IPS-18a (cell line): ENCODE measurements at regions not wholly inside any gene's neighbourhood (a gene's known extent, or its start where the extent isn't known, plus 50 kb on each side); places are given as distances from the start of the nearest gene placed in this dataset.

Experiments
- H3K27ac ChIP-seq: one replicate; pipeline ENCODE4 v1.5.1; 2013; ENCODE audit warnings: low read length
- H3K27me3 ChIP-seq: one replicate; pipeline ENCODE4 v1.6.1; 2013; ENCODE audit warnings: mild to moderate bottlenecking, low read length; ENCODE audit not compliant: control insufficient read depth, insufficient read depth
- H3K36me3 ChIP-seq: one replicate; pipeline ENCODE4 v1.6.1; 2013; ENCODE audit warnings: low read depth, low read length; ENCODE audit not compliant: control insufficient read depth
- H3K4me1 ChIP-seq: one replicate; pipeline ENCODE4 v1.6.1; 2013; ENCODE audit warnings: low read depth, low read length; ENCODE audit not compliant: control insufficient read depth
- H3K4me3 ChIP-seq: one replicate; pipeline ENCODE4 v1.5.1; 2013; ENCODE audit warnings: low read length
- H3K9ac ChIP-seq: one replicate; pipeline ENCODE4 v1.6.1; 2013; ENCODE audit warnings: mild to moderate bottlenecking, low read length, moderate library complexity
- H3K9me3 ChIP-seq: one replicate; pipeline ENCODE4 v1.6.1; 2013; ENCODE audit warnings: low read depth, low read length; ENCODE audit not compliant: control insufficient read depth

DNA sequence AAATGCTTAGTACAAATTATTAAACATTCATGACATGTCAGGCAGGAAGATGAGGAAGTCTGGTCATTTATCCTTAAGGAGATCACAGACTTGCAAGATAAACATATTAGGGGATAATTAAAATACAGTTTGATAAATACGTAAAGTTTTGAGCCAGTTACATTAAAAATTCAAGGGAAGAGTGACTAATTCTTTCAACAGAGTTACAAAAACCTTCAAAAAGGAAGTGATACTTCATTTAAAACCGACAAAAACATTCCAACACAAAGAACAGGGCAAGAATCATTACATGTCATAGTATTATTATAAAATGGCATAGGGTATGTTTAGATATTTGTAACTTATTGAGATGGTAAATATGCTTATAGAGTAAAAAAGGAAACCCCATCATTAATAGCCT lies 636.0 kb downstream of the NR4A2 start:
- H3K4me1 ChIP-seq = no peaks in the 10 kb centered on the region
- no peaks in the 10 kb centered on the region for H3K9me3 ChIP-seq
- H3K4me3 ChIP-seq = no peak overlapping the region
- no peaks in the 10 kb centered on the region for H3K36me3 ChIP-seq
- no peaks in the 10 kb centered on the region for H3K27me3 ChIP-seq
- H3K9ac ChIP-seq = no peak overlapping the region
- H3K27ac ChIP-seq = no peak overlapping the region

DNA sequence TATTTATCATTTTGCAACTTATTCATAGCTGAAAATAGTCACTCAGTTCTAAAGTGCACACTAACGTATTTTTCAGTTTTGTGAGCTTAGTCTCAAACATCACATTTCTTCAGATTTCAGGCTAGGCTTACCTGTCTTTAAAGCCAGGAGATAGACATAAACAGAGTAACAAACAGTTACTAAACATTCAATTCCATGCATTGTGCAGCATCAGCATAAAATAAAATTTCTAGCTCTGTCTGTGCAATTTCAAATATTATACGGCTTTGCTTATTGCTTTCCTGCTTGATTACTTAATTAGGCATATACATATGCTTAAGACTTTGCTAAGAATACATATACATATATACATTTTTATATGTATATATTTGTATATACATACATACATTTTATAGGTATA lies 637.0 kb downstream of the NR4A2 start:
- Histone ChIP-seq H3K36me3 (no peaks in the 10 kb centered on the region), H3K27ac (no peak overlapping the region), H3K27me3 (no peaks in the 10 kb centered on the region), H3K9me3 (no peaks in the 10 kb centered on the region), H3K9ac (no peak overlapping the region), H3K4me1 (no peaks in the 10 kb centered on the region), H3K4me3 (no peak overlapping the region)

DNA sequence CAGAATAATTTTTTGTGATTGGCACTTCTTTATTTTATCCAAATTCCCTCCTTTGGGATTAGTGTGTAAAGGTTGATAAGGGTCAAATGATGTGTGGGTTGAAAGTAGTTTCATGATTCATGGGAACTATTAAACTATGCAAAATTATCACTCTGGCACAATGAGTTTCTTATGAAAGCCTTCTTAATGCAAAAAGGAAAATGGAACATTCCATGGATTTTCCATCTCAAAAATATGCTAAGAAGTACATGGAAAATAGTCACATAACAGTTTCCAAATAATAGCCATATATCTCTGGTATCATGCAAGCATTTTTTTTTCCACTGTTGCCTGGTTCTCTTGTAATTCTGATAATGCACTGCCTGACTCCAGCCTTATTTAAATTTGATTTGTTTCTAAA lies 639.7 kb downstream of the NR4A2 start:
- no peaks in the 10 kb centered on the region for H3K9me3 ChIP-seq
- H3K36me3 ChIP-seq = no peaks in the 10 kb centered on the region
- H3K4me3 ChIP-seq = no peak overlapping the region
- H3K27ac ChIP-seq = no peak overlapping the region
- H3K4me1 ChIP-seq = no peaks in the 10 kb centered on the region
- no peak overlapping the region for H3K9ac ChIP-seq
- H3K27me3 ChIP-seq = no peaks in the 10 kb centered on the region

DNA sequence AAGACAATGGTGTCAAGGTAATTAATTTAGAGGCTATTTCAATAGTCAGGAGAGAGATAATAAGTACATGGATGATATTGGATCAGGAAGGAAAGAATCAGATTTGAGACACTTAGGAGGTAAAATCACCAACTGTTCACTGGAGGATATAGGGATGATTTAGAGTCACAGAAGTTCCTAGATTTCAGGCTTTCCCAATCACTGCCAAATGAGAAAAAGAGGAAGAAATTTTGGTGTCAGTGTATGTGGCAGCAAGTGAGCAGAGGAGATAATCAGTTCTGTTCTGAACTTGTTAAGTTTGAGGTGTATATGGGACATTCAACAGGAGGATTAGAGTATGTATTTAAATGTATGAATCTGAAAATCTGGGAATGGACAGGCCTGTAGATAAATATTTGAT lies 640.4 kb downstream of the NR4A2 start:
- H3K4me3 ChIP-seq = no peak overlapping the region
- H3K27ac ChIP-seq = no peak overlapping the region

DNA sequence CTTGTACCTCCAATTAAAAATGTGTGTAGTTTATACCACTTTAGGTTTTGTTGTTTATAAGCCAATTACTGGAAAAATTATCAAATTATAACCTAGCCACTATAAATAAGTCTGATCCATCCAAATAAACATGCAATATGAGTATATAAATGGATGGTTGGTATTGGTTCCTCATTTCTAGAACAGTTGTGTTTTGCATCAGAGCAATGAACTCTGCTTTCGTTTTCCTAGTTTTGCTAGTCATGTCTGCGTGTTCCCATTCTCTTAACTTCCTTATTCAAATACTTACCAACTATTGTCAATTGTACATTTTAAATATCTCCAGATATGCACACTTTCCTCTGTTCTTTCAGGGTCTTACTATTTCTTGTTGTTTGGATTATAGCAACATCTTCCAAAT lies 641.7 kb downstream of the NR4A2 start:
- no peak overlapping the region for H3K27ac ChIP-seq
- H3K36me3 ChIP-seq = no peaks in the 10 kb centered on the region
- H3K9ac ChIP-seq = no peak overlapping the region
- H3K27me3 ChIP-seq = no peaks in the 10 kb centered on the region
- no peaks in the 10 kb centered on the region for H3K9me3 ChIP-seq
- no peaks in the 10 kb centered on the region for H3K4me1 ChIP-seq
- no peak overlapping the region for H3K4me3 ChIP-seq

More for the DNA sequence above, 640.4 kb downstream of the NR4A2 start:
- no peak overlapping the region for H3K9ac ChIP-seq
- no peaks in the 10 kb centered on the region for H3K9me3 ChIP-seq
- H3K27me3 ChIP-seq = no peaks in the 10 kb centered on the region
- no peaks in the 10 kb centered on the region for H3K4me1 ChIP-seq
- H3K36me3 ChIP-seq = no peaks in the 10 kb centered on the region

DNA sequence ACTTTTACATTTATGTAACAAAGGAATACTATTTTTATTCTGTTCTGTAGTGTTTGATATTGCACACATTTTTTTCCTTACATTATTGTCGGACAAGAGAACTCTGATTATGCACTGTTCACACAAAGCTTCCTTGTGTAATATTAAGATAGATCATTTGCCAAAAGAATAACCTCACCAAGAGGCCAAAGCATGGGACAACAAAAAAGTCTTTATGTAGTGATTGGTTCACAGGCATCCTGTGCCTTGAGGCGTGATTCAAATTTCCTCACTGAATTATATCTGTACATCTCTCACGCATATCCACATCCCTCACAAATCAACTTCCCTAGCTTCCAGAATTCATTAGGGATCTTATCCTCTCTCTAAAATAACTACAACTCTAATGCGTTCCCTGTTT lies 642.7 kb downstream of the NR4A2 start:
- Histone ChIP-seq H3K36me3 (no peaks in the 10 kb centered on the region), H3K9ac (no peak overlapping the region), H3K27ac (no peak overlapping the region), H3K4me3 (no peak overlapping the region), H3K27me3 (no peaks in the 10 kb centered on the region), H3K4me1 (no peaks in the 10 kb centered on the region), H3K9me3 (no peaks in the 10 kb centered on the region)

DNA sequence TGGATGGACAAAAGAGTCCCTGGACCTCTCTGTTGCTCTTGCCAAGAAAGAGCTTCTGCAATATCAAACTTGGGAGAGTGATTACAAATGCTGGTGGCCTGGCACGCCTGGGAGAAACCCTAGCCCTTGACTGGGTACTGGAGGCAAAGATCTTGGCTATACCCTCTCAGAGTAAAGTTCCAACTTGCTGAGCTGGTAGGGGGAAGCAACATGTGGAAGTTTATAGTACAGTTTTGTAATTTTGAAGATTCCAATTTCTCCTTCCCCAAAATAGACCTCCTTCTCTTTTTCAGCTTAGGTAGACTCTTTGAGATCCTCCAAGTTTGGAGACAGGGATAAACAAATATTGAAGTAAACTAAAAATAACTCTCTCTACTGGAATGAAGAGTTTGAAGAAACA lies 645.3 kb downstream of the NR4A2 start:
- no peak overlapping the region for H3K9ac ChIP-seq
- no peak overlapping the region for H3K4me3 ChIP-seq
- no peak overlapping the region for H3K27ac ChIP-seq
- no peaks in the 10 kb centered on the region for H3K36me3 ChIP-seq
- H3K9me3 ChIP-seq = no peaks in the 10 kb centered on the region
- no peaks in the 10 kb centered on the region for H3K27me3 ChIP-seq
- no peaks in the 10 kb centered on the region for H3K4me1 ChIP-seq

DNA sequence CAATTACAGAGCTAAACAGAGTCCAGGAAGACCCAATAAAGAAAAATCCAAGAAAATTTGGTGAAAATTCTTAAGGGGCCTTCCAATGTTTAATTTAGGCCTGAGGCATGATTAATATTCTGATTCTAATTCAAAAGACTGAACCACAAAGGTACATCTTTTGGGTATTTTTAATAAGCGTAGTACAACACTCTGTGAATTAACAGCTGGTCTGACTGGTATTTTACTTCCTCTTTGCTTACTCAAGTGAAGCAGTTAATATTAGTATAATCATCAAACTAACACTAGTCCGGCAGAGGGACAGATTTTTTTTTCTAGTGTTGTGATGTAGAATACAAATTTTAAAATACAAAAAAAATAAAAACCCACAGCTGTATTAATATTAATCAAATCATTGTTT lies 652.9 kb downstream of the NR4A2 start:
- Histone ChIP-seq H3K36me3 (no peaks in the 10 kb centered on the region), H3K4me3 (no peak overlapping the region), H3K4me1 (no peaks in the 10 kb centered on the region), H3K9ac (no peak overlapping the region), H3K27ac (no peak overlapping the region), H3K9me3 (no peaks in the 10 kb centered on the region), H3K27me3 (no peaks in the 10 kb centered on the region)

DNA sequence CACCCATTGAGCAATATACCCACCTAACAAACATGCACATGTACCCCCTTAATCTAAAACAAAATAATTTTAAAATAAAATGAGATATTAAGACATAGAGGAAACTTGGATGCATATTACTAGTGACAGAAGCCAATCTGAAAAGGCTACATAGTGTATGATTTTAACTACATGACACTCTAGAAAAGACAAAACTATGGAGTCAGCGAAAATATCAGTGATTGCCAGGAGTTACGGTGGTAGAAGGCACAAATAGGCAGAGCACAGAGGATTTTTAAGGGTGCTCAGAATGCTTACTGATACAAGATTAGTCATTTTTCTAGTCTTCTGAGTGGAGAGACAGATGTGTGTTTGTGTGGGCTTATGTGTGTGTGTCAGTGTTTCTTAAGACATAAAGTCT lies 656.6 kb downstream of the NR4A2 start:
- Histone ChIP-seq H3K27me3 (no peaks in the 10 kb centered on the region), H3K27ac (no peak overlapping the region), H3K9me3 (no peaks in the 10 kb centered on the region), H3K4me3 (no peak overlapping the region), H3K4me1 (no peaks in the 10 kb centered on the region), H3K36me3 (no peaks in the 10 kb centered on the region), H3K9ac (no peak overlapping the region)

DNA sequence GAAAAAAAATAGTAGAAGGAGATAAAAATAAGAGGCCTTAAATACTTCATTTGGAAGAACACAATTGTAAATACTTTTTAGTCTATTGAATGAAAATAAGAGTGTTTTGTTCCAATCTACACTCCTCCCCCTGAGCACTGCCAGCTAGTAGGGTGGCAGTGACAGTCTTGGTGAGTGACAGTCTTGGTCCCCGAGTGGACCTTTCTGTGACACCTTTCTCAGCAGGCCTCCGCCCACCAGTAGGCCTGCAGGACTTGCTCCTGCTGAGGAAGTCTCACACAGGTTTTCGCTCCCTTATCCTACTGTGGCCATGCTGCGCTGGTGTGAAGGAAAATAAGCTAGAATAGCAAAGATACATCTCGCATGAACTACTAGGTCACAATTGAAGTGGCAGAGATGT lies 666.8 kb downstream of the NR4A2 start:
- Histone ChIP-seq H3K9ac (no peak overlapping the region), H3K27me3 (no peaks in the 10 kb centered on the region), H3K27ac (no peak overlapping the region), H3K4me1 (no peaks in the 10 kb centered on the region), H3K36me3 (no peaks in the 10 kb centered on the region), H3K9me3 (no peaks in the 10 kb centered on the region), H3K4me3 (no peak overlapping the region)

DNA sequence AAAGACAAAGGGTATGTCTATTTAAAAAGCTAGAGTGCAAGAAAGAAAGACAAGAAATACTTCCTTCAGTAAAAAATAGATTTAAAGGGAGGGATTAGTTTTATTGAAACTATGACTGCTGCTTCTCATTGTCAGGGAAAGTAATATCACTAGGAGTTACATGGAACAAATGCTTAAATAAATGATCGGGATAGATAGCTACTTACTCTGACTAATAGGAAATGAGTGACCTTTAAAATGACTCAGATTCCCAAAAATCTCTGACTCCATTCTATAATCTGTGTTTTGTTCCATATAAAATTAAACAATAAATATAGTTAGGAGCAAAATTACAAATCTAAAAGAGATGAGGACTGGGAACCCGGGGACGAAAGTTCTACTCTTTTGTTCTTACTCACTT lies 669.3 kb downstream of the NR4A2 start:
- Histone ChIP-seq H3K9ac (no peak overlapping the region), H3K9me3 (no peaks in the 10 kb centered on the region), H3K4me3 (no peak overlapping the region), H3K36me3 (no peaks in the 10 kb centered on the region), H3K27me3 (no peaks in the 10 kb centered on the region), H3K27ac (no peak overlapping the region), H3K4me1 (no peaks in the 10 kb centered on the region)

DNA sequence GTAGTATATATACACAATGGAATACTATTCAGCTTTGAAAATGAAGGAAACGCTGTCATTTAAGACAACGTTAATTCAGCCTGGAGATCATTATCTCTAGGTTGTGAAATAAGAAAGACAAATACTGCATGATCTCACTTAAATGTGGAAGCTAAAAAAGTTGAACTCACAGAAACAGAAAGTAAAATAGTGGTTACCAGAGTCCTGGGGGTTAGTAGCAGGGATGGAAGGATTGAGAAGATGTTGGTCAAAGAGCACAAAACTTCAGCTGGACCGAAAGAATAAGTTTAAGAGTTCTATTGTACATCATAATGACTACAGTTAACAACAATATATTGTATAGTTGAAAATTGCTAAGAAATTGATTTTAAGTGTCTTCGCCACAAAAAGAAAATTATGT lies 670.3 kb downstream of the NR4A2 start:
- no peak overlapping the region for H3K27ac ChIP-seq
- H3K9ac ChIP-seq = no peak overlapping the region
- no peaks in the 10 kb centered on the region for H3K9me3 ChIP-seq
- H3K4me1 ChIP-seq = no peaks in the 10 kb centered on the region
- H3K36me3 ChIP-seq = no peaks in the 10 kb centered on the region
- H3K4me3 ChIP-seq = no peak overlapping the region
- H3K27me3 ChIP-seq = no peaks in the 10 kb centered on the region

DNA sequence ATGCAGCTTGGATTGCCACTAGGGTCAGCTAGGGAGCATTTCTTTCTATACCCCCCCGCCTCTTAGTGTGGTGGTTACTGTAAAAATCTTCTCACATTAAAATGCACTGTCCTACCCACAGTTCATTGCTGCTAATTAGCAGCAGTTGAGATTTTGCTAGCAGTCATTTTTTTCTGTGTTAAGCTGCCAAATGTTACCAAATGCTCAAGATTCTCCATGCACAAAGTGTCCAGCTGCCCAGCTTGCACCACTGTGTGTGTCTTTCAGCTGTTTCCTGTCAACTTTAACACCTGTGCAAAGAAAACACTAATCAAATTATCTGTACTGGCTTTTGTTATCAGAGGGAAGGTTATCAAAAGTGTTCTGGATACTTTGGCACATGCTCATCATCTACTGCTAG lies 679.3 kb downstream of the NR4A2 start:
- Histone ChIP-seq H3K36me3 (no peaks in the 10 kb centered on the region), H3K9ac (no peak overlapping the region), H3K27me3 (no peaks in the 10 kb centered on the region), H3K27ac (no peak overlapping the region), H3K4me3 (no peak overlapping the region), H3K9me3 (no peaks in the 10 kb centered on the region), H3K4me1 (no peaks in the 10 kb centered on the region)
